Right lung (tissue), 2 donors: ENCODE measurements at regions not wholly inside any gene's neighbourhood (a gene's known extent, or its start where the extent isn't known, plus 50 kb on each side); places are given as distances from the start of the nearest gene placed in this dataset.
"Not testable (repeated sequence)": the region's sequence is repeated elsewhere in the genome, so short reads cannot be mapped to it uniquely, and the experiment has no call there.

Experiments used
- DNase-seq, 2 donors: peaks; one replicate each; pipeline ENCODE4 v3.0.0-alpha.2; 2013

DNA sequence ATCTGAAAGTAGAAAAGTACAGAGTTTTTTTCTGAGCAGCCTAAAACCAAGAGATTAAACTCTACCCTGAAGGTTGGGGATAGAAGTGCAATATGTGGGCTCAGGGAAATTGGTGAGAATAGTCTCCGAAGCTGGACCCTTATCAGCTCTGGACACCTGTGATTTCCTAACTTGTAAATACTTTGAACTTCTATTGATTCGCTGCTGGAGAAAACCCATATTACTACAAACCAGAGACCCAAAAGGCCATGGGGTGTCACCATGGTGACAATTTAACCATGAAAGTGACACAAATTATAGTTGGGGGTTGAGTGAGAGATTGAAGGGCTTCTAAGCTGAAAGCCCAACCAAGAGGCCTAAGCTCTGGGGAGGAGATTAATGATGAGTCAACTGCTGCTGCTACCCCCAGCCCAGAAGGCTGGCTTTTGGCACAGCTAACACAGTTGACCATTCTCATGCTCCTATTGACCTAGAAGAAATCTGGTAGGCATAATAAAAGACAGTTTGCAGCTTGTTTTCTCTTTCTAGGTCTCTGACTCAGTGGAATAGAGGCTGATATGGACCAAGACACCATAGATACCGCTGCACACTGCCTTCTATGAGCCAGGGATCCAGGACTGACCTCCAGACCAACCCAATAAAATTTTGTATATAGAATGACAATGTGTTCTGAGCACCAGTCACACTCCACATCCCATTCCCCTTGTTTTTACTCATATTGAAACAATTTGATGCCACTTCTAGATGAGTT is 131.9 kb upstream of the FNDC3A start:
- no peak for DNase-seq

DNA sequence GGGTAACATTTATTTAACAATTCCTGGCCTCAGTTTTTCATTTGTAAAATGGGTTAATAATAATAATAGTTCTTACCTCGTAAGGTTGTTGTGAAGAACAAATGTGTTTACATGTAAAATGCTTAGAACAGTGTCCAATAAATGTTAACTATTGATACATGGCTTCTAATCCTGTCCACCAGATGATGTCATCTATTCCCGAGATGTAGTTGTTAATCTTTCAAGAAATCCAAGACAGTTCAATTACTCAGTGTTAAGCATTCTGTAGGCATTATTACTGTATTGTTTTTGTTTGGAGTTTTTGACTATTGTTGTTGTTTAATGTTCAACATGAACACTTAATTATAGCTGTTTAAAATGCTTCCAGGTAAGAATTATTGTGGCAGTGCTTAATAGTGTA is 131.0 kb upstream of the FNDC3A start:
- no peak for DNase-seq

DNA sequence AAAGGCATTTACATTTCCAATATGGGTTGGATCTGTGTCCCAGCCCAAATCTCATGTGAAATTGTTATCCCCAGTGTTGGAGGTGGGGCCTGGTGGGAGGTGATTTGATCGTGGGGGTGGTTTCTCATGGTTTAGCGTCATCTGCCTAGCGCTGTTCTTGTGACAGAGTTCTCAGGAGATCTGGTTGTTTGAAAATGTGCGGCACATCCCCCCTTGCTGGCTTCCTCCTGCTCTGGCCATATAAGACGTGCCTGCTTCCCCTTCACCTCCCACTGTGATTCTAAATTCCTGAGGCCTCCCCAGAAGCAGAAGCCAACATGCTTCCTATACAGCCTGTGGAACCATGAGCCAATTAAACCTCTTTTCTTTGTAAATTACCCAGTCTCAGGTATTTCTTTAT is 126.2 kb upstream of the FNDC3A start:
- DNase-seq: no peak

DNA sequence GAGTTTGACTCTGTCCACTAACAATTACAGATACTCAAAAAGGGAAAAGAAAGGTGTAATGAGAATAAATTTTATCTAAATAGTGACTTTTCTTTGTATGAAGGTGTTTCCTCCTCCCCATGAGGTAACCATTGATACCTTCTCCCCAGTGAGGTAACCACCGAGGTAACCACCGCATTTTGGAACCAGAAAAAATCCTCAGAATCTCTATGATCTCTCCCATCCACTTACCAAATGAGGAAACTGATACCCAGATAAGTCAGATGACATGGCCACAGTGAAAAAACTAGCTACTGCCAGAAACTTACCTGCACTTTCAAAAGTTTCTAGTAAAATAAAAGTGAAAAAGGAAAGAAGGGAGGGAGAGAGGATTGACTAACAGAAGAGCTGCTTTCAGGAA is 124.0 kb upstream of the FNDC3A start:
- no peak for DNase-seq

DNA sequence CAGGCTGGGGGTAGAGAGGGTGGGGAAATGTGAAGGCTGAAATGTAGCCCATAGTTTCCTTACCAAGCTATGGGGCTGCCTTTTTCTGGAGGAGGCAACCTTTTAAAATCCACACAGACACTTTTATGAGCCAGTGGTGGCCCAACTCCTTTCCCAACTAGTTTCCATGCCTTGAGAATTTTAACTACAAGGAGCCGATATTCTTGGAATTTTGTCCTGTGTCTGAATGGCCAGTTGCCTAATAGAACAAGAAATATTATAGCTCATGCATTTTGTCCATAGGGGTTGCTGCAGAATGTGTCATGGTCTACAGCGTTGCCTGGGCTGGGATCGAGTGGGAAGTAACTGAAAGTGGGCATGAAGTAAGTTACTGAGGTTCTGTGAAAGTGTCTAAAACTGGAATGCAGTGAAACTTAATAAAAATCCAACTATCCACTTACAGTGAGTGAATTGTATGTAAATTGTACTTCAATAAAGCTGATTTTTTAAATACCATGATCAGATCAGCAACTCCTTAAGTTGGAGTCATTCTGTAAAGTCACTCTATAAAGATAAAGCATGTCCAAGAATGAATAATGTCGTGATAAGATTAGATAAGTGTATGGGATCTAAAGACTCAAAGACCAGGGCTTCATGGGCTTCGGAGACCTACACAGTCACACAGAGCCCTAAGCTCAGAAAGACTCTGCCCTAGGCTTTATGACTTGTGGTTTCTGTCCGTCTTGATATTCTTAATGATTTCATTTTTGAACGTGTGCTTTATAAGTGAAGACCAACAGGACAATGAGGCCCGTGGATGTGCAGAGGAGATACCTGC is 122.6 kb upstream of the FNDC3A start:
- no peak for DNase-seq

DNA sequence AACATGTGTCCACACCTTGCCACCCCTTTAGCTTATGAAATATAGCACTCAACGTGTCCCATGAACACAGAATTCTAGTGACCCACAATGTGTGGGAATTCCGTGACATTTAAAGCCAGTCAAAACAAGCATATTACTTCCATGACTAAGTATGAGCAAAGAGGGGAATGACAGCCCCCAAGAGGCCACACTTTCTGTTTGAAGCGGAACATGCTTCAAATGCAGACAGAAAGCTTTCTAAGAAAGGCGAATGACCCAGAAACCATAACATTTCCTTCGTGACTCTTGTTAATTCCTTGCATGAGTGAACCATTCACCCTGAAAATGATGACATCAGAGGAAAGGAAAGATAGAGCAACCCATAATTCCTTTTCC is 122.0 kb upstream of the FNDC3A start:
- no peak for DNase-seq

DNA sequence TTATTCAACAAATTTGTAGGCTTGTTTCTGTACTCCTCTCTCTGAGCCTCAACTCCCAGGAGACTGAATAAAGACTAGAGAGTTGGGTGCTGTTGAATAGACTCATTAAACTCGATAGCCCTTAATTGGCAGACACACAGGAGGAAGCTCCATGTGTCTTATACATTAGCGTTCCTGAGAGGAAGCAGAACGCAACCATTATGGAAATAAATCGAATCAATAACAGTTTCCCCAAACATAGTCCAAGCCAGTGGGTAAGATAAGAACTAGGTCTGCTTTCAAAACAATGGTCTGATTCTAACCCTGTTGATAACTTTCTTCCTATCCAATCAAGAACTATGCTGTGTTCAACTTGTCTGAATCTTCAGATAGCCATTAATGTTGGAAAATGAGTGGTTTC is 118.1 kb upstream of the FNDC3A start:
- no peak for DNase-seq

DNA sequence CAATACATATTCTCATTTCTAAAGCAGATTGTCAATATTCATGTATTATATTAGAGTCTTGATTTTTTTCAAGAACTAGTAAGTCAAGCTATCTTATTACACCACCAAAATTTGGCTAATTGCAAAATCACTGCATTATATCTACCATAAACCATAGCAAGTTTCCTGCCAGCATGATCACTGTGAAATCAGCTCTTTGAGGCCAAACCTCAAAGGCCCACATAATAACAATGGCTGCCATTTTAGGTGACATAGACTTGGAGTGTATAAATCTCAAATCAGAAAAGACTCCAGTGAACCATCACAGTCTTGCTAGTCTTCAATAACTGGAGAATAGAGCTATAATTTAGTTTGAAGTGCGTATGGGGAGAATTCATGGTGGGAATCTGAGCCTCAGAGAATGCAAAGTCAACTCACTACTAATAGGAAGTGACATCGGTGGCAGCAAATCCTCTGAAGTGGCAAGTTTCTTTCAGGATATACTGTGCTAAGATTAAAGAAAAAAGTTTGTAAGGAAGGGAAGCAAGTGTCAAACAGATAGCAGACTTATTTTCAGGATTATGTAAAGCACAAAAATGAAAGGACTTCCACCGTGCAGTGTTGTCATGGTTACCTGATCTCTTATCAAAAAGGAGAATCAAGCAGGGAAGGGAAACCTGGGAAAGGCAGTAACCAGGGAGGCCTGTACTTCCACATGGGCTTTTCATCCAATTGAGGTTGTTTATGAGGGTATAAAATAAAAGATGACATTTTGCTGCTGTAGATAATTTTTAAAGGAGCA is 117.4 kb upstream of the FNDC3A start:
- no peak for DNase-seq

DNA sequence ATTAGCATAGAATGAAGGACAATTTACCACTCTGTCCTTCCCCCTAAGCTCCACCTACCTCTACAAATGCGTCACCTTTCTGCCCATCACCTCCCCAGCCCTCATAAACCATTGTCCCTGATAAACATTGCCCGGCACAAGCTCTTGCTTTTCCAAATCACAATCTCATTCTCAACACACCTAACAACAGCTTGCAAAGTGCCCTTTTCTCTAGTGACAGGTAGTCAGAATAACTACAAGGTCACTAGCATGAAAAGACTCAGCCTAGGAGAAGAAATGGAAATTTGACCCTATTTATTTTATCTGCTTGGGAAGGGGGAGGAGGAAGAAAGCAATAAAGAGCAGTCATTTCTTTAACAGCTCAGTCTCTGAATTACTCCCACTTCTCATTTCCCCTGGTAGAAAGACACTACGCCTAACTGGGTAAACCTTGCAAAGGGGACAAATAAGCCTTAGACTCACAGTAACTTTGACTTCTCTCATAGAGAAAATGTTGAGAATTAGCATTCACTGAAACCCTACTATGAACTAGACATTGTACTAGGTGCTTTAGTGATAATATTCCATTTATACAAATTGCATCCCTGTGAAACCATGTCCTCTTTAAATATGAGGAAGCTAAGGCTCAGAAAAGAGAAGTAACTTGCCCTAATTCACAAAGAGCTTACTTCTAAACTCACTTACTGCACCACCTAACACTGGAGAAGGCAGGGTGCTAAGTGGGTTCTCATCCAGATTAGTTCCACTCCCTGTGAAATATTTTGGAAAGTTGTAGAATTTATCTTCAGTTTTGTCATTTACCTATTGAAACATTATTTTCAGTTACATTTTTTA is 116.2 kb upstream of the FNDC3A start:
- DNase-seq: no peak

DNA sequence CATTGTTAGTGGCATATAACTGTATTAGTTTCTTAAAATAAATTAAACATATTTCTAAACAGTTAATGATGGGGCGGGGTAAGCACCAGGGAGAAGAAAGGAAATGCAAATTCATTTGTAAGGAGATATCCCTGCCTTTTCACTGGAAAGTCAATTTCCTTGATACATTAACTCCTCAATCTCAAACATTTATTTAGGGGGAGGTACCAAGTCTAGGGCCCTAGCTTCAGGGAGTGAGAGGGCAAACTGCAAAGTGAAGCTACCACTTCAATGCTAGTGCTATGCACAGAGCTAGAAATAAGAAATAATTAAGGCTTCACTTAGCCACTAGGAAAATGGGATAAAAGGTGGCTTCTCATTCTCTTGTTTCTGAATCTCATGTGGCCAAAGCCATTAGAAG is 115.3 kb upstream of the FNDC3A start:
- no peak for DNase-seq

DNA sequence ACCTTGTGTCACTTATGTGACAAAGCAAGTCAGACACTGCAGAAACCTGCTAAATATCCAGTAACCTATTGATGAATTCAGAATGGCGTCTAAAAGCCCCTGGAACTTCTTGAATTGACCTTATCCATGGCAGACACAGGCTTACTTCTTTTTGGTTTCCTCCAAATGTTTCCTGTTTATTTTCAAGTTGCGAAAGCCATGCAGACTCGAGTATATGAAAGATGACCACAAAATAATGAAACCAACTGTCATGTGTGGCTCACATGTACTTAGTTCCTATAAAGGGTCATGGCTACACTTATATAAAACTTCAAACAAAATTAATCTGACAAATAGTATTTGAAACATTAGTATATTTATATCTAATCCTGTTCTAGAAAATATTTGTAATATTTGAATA is 113.1 kb upstream of the FNDC3A start:
- no peak for DNase-seq

DNA sequence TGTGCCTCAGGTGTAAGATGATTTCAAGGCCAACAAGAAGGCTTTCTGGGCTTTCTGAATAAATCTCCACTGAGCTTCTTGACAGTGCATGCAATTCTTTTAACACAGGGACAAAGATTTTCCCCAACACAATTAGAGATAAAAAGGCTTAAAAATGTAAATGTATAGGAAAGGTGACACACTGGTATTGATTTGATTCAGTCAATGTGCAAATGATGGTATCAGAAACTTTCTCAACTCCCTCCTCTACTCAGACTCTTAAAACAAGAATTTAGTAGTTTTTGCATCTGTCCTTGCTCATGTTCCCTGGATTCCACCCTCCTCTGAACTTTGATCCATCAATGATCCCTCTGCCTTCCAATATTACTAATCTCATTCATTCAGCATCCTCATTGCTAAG is 111.6 kb upstream of the FNDC3A start:
- DNase-seq: no peak

DNA sequence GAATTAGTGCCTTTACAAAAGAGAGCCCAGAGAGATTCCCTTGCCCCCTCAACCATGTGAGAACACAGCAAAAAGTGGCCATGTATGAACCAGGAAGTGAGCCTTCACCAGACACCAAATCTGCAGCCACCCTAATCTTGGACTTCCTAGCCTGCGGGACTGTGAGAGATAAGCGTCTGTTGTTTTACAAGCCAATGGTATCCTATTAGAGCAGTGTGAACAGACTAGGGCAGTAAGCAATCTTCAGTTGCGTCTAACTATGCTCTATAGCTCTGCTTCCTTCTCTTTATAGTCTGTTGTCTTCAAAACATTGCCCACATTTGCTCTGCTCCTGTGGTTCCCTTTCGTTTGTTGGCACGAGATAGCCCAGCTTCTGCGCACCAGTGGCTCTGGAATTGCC is 109.5 kb upstream of the FNDC3A start:
- DNase-seq: no peak

DNA sequence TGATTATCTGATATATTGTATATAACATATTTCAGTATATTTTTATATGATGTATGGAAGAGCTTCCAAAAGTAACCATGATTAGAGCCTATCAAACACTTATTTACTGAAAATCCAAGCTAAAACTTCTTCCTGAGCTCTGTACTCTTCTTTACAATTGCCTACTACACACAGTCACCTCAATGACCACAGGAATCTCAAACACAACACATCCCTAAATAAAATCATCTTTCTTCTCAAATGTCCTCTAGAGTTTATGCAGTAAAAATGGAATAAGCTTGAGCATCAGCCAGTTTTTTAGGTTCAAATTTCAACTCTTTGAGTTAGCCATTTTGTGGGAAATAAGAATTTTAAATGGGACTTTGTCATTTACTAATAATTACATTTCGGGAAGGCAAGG is 102.6 kb upstream of the FNDC3A start:
- DNase-seq: no peak

DNA sequence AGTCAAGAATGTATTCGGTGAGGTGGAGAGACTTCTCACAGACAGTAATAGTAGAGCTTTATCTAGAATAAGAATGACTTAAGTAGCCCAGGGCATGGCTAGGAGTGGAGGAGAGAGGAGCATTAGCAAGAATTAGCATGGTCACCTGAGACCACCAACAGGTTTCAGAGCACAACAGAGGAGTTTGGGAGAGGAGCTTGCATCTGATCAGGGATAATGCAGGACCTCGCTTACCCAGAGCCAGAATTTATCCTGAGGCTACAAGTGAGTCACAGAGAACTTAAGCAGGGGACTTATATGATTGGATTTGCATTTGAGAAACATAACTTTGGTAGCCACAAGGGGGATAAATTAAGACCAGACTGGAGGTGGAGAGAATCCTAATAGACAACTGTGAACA is 102.1 kb upstream of the FNDC3A start:
- DNase-seq: no peak

DNA sequence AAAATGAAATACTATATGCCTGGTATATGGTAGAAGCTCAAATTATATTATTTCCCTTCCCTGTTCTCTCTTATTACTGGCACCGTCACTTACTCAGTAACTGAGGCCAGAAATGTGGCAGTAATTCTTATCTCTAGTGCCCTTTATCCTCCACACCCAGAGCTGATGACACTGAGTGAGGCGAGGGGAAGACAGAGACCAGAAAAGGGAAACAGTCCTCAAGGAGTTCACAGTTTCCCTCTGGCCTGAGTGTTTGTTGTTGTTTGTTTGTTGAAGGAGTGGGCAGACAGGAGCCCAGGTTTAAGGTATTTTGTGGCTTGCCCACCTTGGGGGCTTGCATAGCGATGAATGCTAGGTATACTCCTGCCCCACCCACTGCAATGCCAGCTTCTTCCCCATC is 101.5 kb upstream of the FNDC3A start:
- no peak for DNase-seq

DNA sequence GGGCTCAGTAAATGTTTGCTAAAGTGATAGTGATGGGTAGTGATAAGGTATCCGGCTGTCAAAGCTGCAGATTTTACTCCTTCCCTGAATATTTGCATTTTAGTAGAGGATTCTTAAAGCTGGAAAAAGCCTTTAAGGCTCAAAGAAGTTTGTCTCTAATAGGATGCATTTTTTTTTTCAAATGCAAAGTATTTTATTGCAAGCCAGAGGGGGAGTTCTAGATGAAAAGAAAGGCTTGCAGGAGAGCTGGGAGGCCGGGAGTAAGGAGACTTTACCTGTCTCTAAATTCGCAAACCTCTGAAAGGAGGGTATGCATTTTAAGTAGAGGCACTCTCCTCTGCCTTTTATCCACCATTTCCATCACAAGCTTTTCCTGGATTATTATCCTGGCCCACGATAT is 100.7 kb upstream of the FNDC3A start:
- no peak for DNase-seq

DNA sequence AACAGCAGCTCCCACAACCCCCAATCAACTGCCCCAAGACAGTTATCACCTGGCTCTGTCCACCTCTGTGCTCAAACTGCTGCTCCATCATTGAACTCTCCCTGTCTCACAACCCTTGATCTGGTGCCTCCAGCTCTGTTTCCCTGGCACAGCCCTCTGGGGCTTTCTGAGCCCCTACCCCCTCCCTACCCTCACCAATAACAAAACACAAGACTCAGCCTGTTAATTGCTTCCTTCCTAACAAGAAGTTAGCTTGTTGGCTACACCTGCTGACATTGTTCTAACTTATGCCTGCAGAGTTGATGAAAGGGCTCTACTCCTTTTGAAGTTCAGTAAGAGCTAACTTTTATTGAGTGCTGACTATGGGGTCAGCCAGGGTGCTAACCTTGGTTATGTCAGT is 99.4 kb upstream of the FNDC3A start:
- DNase-seq: no peak

DNA sequence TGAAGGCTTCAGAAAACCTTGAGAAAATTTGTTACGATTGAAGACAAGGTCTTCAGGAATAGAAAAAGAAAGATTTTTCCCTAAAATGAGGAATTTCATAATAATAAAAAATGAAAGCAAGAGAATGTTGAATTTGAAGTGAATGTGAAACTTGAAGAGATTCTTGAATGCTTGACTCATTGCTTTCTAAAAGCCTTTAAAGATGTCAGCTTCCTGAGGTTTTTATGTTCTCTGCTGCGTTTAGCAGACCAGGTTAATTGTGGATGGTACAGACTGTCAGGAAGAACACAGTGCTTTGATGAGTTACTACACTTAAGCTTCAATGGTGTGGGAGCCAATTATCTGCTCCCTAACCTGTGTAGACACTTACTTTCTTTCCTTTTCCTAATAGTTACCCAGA is 96.3 kb upstream of the FNDC3A start:
- DNase-seq: no peak

DNA sequence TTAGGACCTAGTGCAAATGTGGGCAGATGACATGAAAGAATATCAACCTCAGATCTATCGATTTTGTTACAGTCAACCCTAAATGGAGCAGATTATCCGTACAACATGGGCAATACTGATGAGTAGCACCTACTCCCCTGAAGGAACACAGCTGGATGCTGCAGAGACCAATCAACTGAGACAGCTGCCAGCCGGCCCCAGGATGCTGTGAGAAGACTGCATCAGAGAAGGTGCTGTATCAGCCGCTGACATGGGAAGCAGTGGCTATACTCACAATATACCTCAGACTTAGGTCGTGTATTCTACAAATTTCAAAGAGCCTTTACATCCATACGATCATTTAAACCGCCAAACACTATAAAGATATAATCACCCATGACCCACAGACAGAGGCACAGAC is 95.9 kb upstream of the FNDC3A start:
- no peak for DNase-seq

DNA sequence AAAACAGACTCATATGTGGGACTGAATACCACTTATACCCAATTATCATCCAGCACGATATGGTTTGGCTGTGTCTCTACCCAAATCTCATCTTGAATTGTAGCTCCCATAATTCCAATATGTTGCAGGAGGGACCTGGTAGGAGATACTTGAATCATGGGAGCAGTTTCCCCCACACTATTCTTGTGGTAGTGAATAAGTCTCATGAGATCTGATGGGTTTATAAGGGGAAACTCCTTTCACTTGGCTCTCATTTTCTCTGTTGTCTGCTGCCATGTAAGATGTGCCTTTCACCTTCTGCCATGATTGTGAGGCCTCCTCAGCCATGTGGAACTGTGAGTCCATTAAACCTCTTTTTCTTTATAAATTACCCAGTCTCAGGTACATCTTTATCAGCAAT is 91.9 kb upstream of the FNDC3A start:
- not testable (repeated sequence) for DNase-seq

DNA sequence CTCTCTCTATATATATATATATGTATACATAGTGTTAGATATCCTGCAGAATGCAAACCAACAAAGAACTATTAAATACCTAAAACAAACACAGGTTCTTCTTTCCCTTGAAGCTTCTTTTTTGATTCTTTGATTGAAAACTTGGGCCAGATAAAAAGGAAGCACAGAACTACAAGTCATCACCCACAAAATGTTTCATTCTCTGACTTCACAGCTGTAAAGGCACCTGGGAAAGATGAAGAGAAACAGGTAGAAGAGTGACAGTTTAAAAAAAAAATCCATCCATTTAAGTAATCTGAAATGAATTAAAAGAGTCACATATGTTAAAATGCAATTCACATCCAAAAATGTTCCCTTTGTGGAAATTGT is 90.7 kb upstream of the FNDC3A start:
- no peak for DNase-seq
